HG02571 (cell line): ENCODE measurements at regions not wholly inside any gene's neighbourhood (a gene's known extent, or its start where the extent isn't known, plus 50 kb on each side); places are given as distances from the start of the nearest gene placed in this dataset.

ENCODE experiments used
- ATAC-seq: cut with Tn5 transposase; IDR thresholded peaks from one replicate; pipeline ENCODE4 v1.9.1; 2021; ENCODE audit warnings: mild to moderate bottlenecking, moderate library complexity; ENCODE audit not compliant: unreplicated experiment

DNA sequence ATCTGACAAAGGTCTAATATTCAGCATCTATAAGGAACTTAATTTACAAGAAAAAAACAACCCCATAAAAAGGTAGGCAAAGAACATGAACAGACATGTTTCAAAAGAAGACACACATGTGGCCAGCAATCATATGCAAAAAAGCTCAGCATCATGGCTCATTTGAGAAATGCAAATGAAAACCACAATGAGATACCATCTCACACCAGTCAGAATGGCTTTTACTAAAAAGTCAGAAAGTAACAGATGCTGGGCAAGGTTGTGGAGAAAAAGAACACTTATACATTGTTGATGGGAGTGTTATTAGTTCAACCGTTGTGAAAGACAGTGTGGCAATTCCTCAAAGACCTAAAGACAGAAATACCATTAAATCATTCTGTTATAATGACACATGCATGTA is 289.9 kb upstream of the MMS22L start:
- no peak for ATAC-seq

DNA sequence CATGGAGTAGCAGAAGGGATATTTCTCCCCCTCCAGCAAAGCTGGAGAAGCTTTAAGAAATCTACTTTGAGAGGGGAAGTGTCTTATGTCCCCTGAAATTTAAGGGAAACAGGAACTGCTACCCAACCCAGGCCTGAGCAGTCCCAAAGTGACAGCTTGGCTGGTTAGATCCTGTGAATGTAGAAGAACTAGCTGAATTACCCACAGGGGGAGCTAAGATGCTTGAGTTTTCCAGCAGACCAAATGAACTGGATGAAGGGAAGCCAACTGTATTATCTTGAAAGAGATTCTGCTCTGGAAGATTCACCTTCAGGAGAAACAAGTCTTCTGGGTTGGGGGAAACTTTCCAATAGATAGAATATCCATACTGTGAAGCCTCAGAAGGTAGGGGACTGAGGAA is 303.3 kb upstream of the MMS22L start:
- ATAC-seq, result no peak

- no peak for ATAC-seq
Observed at GRCh38 chr6:97591955-97592354, 308.9 kb upstream of the MMS22L start.

DNA sequence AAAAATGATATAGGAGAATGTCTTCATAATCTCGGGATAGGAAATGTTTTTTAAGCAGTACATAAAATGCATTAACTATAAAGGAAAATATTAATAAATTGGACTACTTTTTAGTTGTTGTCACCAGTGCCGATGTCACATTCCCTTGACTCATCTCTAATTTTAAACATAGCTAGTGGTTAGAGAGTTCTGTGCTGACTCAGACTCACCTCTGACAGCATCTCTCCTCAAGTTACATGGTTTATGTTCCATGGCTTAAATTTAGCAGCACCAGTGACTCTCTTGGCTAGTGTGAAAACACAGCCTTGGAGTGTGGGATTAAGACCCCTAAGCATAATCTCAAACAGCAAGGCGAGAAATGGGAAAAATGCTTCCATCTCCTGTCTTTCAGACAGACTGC is 311.8 kb upstream of the MMS22L start:
- ATAC-seq, result no peak

- no peak for ATAC-seq
Observed at GRCh38 chr6:97621111-97621510, 338.1 kb upstream of the MMS22L start.

DNA sequence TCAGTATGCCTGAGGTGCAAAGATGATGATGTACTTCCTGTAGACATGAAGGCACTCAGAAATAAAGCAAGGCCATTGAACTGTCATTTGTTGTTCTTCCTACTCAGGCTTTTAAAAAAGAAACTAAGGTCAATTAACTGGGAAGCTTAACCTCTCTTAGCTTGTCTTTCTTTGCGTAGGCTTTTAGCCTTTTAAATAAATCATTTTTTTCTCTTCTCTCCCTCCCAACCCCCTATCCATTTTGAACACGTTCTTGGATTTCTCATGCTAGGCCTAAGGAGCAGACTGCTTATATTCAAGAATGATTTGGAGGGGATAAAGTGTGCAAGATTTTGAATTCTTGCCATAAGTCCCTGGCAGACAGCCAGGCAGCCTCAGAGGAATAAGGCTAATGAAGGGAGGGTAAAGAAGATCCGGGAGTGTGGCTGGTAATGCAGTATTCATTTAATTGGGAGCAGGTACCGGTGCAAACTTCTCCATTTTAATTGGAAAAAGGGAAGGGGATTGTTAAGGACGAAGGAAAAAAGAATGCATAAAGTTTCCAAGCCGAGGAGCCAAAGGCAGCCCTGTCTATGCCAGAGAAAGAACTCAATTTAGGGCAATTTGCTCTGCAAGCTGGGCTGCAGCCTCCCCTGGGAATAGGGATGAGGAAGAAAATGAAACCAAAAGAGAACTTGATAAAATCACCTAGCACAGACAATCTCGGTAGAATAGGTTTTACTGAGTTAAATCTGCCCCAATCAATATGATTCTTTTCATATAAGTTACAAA is 343.8 kb upstream of the MMS22L start:
- no peak for ATAC-seq

DNA sequence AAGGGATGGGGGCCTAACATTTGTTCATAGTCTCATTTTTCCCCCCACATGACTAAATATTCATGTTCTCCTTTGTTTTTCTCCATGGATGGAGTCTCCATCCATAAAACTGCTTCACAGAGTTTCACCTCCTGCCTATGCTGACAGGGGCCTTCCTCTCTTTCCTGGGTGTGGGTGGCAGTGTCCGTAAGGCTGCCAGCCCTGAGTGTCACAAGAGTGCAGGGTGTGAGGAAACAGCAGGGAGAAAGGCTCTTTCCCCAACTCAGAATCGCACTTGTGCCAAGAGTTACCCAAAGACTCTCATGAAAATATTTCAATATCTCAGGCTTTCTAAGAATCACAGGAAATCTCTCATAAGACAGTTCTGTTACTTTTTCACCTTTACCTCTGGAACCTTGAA is 346.2 kb upstream of the MMS22L start:
- no peak for ATAC-seq

DNA sequence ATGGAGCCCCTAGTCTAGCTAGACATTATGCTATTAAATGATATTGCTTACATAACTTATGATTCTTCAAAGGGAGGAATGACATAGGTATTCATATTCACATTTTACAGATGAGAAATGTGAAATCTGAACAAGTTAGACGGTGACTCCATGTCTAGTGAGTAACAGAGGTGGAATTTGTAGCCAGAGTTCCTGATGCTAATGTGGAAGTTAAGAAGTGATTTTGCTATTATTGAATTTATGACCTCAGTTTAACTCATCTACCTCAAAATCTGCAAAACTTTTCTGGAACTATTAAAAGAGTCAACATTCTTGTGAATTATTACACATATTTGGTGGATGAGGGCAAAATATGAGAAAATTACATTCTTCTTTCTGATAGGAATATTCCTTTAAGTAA is 347.6 kb upstream of the MMS22L start:
- ATAC-seq, result no peak

DNA sequence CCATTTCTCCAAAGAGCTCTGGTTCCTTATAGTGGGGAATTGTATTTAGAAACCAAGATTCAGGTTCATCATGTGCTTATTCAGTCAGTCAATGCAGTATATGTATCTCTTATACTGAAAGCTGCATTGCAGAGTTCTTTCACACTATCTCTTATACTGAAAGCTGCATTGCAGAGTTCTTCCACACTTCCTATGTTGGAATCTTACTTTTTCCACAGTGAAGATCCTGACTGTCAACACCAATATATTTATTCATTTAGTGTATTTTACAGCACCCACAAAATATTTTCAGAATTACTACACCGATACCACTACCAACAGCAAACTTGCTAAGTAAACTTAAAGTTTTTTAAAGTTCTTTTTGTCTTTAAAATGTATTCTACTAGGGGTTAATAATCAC is 349.3 kb upstream of the MMS22L start:
- ATAC-seq, result no peak

DNA sequence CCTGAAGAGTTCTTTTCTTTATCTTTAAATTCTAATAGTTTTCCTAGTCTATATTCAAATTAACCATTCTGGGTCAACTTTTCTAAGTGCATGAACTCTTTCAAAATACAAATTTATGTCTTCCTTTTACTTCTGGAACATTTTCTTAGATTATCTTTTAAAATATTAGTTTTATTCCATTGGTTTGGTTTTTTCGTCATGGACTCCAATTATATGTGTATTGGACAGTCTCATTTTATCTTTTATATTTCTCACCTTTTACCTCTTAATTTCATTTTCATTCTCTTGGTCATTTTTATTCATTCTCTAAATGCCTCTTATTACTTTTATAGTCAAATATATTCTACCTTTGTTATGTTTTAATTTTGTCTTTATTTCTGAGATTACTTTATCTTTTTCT is 356.7 kb upstream of the MMS22L start:
- ATAC-seq, result no peak

DNA sequence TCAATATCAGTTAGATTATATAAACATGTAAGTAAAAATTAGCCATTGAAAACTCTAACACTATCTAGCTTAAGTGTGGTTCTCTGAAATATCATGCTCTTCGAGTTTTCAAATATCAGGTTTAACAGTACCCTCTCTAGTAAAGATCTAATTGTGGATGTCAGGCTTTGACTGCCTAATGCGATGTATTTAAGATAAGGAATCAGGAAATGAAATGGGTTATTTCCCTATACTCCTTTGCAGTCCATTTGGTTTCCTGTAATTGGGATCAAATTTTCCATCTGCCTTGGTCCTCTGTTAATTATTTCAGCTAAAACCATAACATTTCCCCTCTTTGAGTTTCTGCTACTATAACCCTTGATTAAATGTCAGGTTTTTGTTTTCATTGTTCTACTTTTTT is 361.3 kb upstream of the MMS22L start:
- ATAC-seq, result no peak

- no peak for ATAC-seq
Observed at GRCh38 chr6:97645757-97646156, 362.7 kb upstream of the MMS22L start.

GRCh38 chr6:97653076-97653475 is 370.1 kb upstream of the MMS22L start:
- ATAC-seq, result no peak

DNA sequence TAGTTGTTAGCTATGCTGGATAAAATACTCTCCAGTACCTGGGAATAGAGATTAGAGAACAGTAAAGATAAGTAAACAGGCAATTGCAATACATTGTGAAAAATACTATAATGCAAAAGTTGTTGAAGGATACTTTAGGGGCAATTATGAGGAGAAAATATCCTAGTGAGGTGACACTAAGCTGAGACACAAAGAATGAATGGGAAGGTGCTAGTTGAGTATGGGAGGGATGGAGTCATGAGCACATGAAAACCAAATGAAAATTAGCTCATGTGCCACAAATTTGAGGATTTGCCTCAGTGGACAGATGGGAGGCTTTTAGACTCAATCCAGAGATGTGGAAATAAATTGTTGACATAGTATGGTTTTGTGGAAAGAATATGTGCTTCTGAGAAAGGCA is 370.5 kb upstream of the MMS22L start:
- no peak for ATAC-seq

- ATAC-seq, result no peak
Observed at GRCh38 chr6:97654674-97655073, 371.7 kb upstream of the MMS22L start.

DNA sequence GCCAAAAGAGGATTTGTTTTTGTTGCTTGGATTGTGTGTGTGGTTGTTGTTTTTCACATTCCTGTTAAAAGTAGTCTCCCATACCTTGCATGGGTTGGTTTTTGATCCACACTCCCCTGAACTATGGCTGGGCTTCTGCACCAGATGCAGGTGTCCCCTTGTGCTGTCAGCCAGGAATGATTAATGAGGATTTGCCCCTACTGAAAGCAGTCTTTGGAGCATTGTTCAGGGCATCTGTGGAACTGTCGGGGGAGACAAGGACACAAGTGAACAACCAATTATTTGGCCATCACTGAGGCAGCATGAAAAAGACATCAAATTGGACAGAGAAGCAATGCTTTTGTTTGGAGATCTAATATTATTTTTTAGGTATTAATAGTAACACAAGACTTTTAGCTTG is 373.2 kb upstream of the MMS22L start:
- no peak for ATAC-seq

DNA sequence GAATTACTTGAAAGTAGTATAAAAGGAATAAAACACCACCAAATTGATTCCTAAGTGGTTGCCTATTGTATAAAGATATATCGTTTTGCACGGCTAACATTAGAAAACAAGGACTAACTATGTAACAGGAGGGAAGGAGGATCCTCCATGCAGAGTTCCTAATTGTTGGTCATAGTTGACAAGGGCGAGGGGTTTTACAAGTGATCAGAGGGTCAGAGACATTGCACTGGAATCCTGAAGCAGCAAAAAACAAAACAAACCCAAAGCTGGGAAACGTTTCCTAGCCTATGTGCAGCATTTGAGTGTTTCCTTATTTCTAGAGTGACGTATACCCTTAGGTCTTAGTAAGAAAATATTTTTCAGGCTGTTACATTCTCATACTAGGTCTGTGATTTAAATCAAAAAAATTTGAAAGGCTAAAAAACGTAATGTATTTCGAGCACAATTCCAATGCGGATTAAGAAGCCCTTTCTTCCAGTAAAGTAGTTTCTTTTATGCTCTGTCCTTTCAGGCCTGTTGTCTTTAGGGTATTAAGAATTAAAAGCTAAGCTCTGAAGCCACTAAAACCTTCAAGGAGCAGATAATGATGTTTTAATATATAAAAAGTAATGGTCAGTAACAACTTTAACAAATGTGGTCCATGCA is 373.8 kb upstream of the MMS22L start:
- no peak for ATAC-seq

DNA sequence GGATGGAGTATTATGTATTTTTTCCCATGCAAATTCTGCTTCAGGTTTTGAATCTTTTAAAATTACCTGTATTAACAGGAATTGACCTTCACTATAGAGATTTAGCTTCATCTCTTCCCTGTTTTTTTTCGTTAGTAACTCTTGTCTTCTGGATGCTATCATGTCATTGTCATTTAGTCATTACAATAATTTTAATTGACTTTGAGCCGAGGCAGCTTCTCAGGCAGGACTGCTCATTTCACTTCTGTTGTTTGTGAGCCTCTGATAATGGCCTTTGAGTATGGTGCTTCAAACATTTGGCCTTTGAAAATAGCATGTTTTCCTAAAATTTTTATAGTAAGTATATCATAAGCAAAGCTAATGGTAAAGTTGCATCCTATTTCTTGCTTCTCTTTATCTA is 375.1 kb upstream of the MMS22L start:
- ATAC-seq, result no peak

GRCh38 chr6:97663252-97663651 is 380.2 kb upstream of the MMS22L start:
- ATAC-seq, result no peak

- ATAC-seq, result no peak
Observed at GRCh38 chr6:97665446-97665845, 382.4 kb upstream of the MMS22L start.

DNA sequence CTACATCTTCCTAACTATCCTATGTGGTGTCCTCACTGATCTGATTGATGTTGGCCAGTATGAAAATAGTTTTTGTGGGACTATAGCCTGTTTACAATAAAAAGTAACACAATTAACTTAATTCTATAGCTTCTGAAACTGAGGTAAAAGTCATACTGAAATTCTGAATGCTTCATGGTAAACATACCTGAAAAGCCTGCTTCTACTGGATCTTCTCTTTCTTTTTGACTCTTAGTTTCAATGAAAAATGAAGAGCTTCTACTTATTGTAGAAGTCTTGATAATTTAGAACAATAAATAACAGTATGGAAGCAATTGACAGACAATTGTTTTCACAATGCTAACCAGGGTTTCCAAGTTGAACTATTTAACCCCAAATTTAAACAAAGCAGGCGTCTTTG is 383.9 kb upstream of the MMS22L start:
- no peak for ATAC-seq

DNA sequence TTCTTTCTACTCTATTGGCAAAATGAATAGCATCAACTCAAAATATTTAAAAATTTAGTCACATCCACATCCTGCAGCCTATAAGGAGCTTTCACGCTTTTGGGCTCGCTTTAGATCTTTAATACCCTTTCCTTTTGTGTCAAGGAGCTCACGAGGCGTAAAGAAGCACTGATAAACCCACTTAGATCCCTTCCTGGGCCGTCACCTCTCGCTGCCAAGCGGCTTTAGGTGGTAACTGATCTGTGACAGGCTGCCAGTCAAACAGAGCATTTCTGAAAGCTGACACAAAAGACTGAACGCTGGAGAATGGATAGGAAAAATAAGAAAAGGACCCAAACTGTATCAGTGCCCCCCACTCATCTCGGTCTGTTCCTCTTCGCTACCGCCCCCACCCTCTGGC is 385.7 kb upstream of the MMS22L start:
- ATAC-seq, result no peak
